Kidney epithelial cell (primary cell): ENCODE measurements at regions not wholly inside any gene's neighbourhood (a gene's known extent, or its start where the extent isn't known, plus 50 kb on each side); places are given as distances from the start of the nearest gene placed in this dataset.
"Not testable (repeated sequence)": the region's sequence is repeated elsewhere in the genome, so short reads cannot be mapped to it uniquely, and the experiment has no call there.

Experiments
- DNase-seq: peaks from one replicate; pipeline ENCODE4 v3.0.0-alpha.2; 2010; ENCODE audit warnings: low read depth
- H3K27me3 ChIP-seq: 2 replicates; pipeline ENCODE4 v1.6.0; 2011; ENCODE audit warnings: low read length; ENCODE audit not compliant: control insufficient read depth, insufficient read depth
- H3K36me3 ChIP-seq: 2 replicates; pipeline ENCODE4 v1.5.1; 2011; ENCODE audit warnings: low read length; ENCODE audit not compliant: control insufficient read depth, insufficient read depth
- H3K4me3 ChIP-seq: 2 replicates; pipeline ENCODE4 v1.5.1; 2011; ENCODE audit warnings: low read depth, mild to moderate bottlenecking, control low read depth, low read length
- CTCF ChIP-seq: IDR thresholded peaks from 2 replicates; pipeline ENCODE4 v1.5.1; 2011; ENCODE audit warnings: mild to moderate bottlenecking, moderate library complexity, low read length, control low read depth, inconsistent platforms; ENCODE audit not compliant: insufficient read depth, poor library complexity, severe bottlenecking

- not testable (repeated sequence) for H3K36me3 ChIP-seq, DNase-seq, H3K4me3 ChIP-seq, H3K27me3 ChIP-seq
These were observed 70.7 kb upstream of the CRYM start for GRCh38 chr16:21348815-21349214.

GRCh38 chr16:21347538-21347937 is 69.4 kb upstream of the CRYM start:
- not testable (repeated sequence) for H3K36me3 ChIP-seq, H3K4me3 ChIP-seq, DNase-seq, H3K27me3 ChIP-seq

GRCh38 chr16:21346756-21347491 is 68.8 kb upstream of the CRYM start:
- not testable (repeated sequence) for DNase-seq, H3K27me3 ChIP-seq, H3K4me3 ChIP-seq, H3K36me3 ChIP-seq

- not testable (repeated sequence) for H3K36me3 ChIP-seq, H3K4me3 ChIP-seq, H3K27me3 ChIP-seq, DNase-seq
These were observed 66.3 kb upstream of the CRYM start for GRCh38 chr16:21344361-21344912.

GRCh38 chr16:21341101-21341500 is 63.0 kb upstream of the CRYM start:
- DNase-seq: no peak

GRCh38 chr16:21339941-21340340 is 61.9 kb upstream of the CRYM start:
- Histone ChIP-seq H3K4me3 (no peak overlapping the region), H3K36me3 (no peaks in the 10 kb centered on the region), H3K27me3 (no peaks in the 10 kb centered on the region)
- no peak for DNase-seq
- TF ChIP-seq CTCF: no peak

More at GRCh38 chr16:21341101-21341500, 63.0 kb upstream of the CRYM start:
- TF ChIP-seq CTCF: no peak
- Histone ChIP-seq H3K4me3 (no peak overlapping the region), H3K27me3 (no peaks in the 10 kb centered on the region), H3K36me3 (no peaks in the 10 kb centered on the region)

GRCh38 chr16:21339269-21339641 is 61.2 kb upstream of the CRYM start:
- DNase-seq: no peak
- H3K36me3 ChIP-seq: no peaks in the 10 kb centered on the region
- no peak for TF ChIP-seq CTCF
- no peak overlapping the region for H3K4me3 ChIP-seq
- no peaks in the 10 kb centered on the region for H3K27me3 ChIP-seq

GRCh38 chr16:21338537-21339268 is 60.6 kb upstream of the CRYM start:
- Histone ChIP-seq H3K27me3 (no peaks in the 10 kb centered on the region), H3K4me3 (no peak overlapping the region), H3K36me3 (no peaks in the 10 kb centered on the region)
- no peak for DNase-seq
- no peak for TF ChIP-seq CTCF
